H1 (cell line): ENCODE measurements at regions not wholly inside any gene's neighbourhood (a gene's known extent, or its start where the extent isn't known, plus 50 kb on each side); places are given as distances from the start of the nearest gene placed in this dataset.

Source experiments
- CTCF ChIA-PET: fragments of 300-600 bp; sonication (Branson Sonifier 250); formaldehyde crosslinking; loops from one replicate; lab custom pipeline; 2021; ENCODE audit not compliant: partially characterized antibody; lab: Charles Lee
- POLR2A ChIA-PET: fragments of 300-600 bp; sonication (Branson Sonifier 250); formaldehyde crosslinking; loops from one replicate; lab custom pipeline; 2021; ENCODE audit warnings: inconsistent platforms; ENCODE audit not compliant: partially characterized antibody; lab: Charles Lee
- DNase-seq, 2 experiments: peaks; one replicate each; pipeline versions ENCODE4 v3.0.0 to v3.0.0-alpha.2; 2010 to 2022; ENCODE audit warnings: low spot score in 2 of 2, low read depth in 1 of 2, mixed read lengths in 1 of 2
- FAIRE-seq: peaks from 2 replicates; lab custom pipeline; 2011; peaks lifted over from hg19 to GRCh38; lab: Jason Lieb, UNC
- H2AFZ ChIP-seq: 2 replicates; pipeline ENCODE4 v1.8.1; 2012; ENCODE audit warnings: low read length, inconsistent platforms
- H2AK5ac ChIP-seq: 2 replicates; pipeline ENCODE4 v1.6.1; 2013; ENCODE audit warnings: low read depth, low read length
- H2BK120ac ChIP-seq: replicated peaks from 2 replicates; pipeline ENCODE3; 2013; ENCODE audit warnings: low read depth, low read length, inconsistent platforms
- H2BK12ac ChIP-seq: 2 replicates; pipeline ENCODE4 v1.6.1; 2013; ENCODE audit warnings: low read depth, low read length
- H2BK15ac ChIP-seq: 2 replicates; pipeline ENCODE4 v1.6.1; 2013; ENCODE audit warnings: low read length
- H2BK20ac ChIP-seq: 2 replicates; pipeline ENCODE4 v1.6.1; 2013; ENCODE audit warnings: low read length
- H2BK5ac ChIP-seq: 2 replicates; pipeline ENCODE4 v1.6.1; 2013; ENCODE audit warnings: low read depth, low read length
- H3K14ac ChIP-seq: 2 replicates; pipeline ENCODE4 v1.6.1; 2013; ENCODE audit warnings: inconsistent platforms; ENCODE audit not compliant: insufficient read length
- H3K18ac ChIP-seq: 2 replicates; pipeline ENCODE4 v1.6.1; 2013; ENCODE audit warnings: low read length; ENCODE audit errors: extremely low read depth
- H3K23ac ChIP-seq: 2 replicates; pipeline ENCODE4 v1.6.1; 2013; ENCODE audit warnings: inconsistent platforms; ENCODE audit not compliant: insufficient read length
- H3K23me2 ChIP-seq: 2 replicates; pipeline ENCODE4 v1.6.1; 2013; ENCODE audit warnings: low read depth, low read length
- H3K27ac ChIP-seq: 2 replicates; pipeline ENCODE4 v1.6.1; 2011; ENCODE audit warnings: low read depth, low read length, inconsistent platforms
- H3K27me3 ChIP-seq, 4 experiments: replicated peaks in 1 of 4; 1 replicate in 1 of 4; 2 replicates in 3 of 4; pipeline versions ENCODE4 v1.6.1 to v1.8.1; 2011 to 2013; ENCODE audit warnings: low read length in 3 of 4, mild to moderate bottlenecking in 3 of 4, inconsistent platforms in 2 of 4, mixed read lengths in 2 of 4, moderate library complexity in 1 of 4; ENCODE audit not compliant: control insufficient read depth in 3 of 4, insufficient read depth in 3 of 4; ENCODE audit errors: extremely low read depth in 1 of 4
- H3K36me3 ChIP-seq, 4 experiments: 2 replicates each; pipeline versions ENCODE4 v1.6.1 to v1.8.1; 2011 to 2013; ENCODE audit warnings: mild to moderate bottlenecking in 4 of 4, low read length in 3 of 4, moderate library complexity in 2 of 4, control low read depth in 1 of 4, inconsistent platforms in 1 of 4; ENCODE audit not compliant: insufficient read depth in 4 of 4, control insufficient read depth in 2 of 4
- H3K4ac ChIP-seq: replicated peaks from 2 replicates; pipeline ENCODE3; 2013; ENCODE audit warnings: low read length, low read depth, mixed read lengths, inconsistent platforms; ENCODE audit not compliant: insufficient read length
- H3K4me1 ChIP-seq, 4 experiments: replicated peaks in 1 of 4; 1 replicate in 1 of 4; 2 replicates in 3 of 4; pipeline versions ENCODE4 v1.6.1 to v1.8.1; 2011 to 2013; ENCODE audit warnings: low read length in 3 of 4, inconsistent platforms in 2 of 4, mixed read lengths in 1 of 4; ENCODE audit not compliant: insufficient read depth in 4 of 4, control insufficient read depth in 3 of 4
- H3K4me2 ChIP-seq, 2 experiments: 2 replicates each; pipeline versions ENCODE4 v1.6.1 to v1.8.1; 2011 to 2013; ENCODE audit warnings: low read depth in 2 of 2, low read length in 2 of 2, control low read depth in 1 of 2, inconsistent platforms in 1 of 2, mild to moderate bottlenecking in 1 of 2; ENCODE audit not compliant: insufficient read depth in 1 of 2
- H3K4me3 ChIP-seq, 4 experiments: fragments of 200-600, 300-600 bp in 1 of 4; sonication (generic), shearing (Covaris generic), sonication (Bioruptor Twin) in 1 of 4; 2 replicates each; pipeline versions ENCODE4 v1.5.1 to v1.8.1; 2011 to 2016; ENCODE audit warnings: low read length in 4 of 4, low read depth in 3 of 4, control low read depth in 2 of 4, inconsistent platforms in 2 of 4, mild to moderate bottlenecking in 2 of 4, mixed read lengths in 1 of 4, moderate library complexity in 1 of 4; ENCODE audit not compliant: insufficient read depth in 2 of 4; ENCODE audit errors: extremely low read depth in 1 of 4
- H3K56ac ChIP-seq: replicated peaks from 2 replicates; pipeline ENCODE3; 2013; ENCODE audit warnings: low read depth, mild to moderate bottlenecking, mixed read lengths, low read length, inconsistent platforms; ENCODE audit not compliant: insufficient read length
- H3K79me1 ChIP-seq: 2 replicates; pipeline ENCODE4 v1.6.1; 2013; ENCODE audit warnings: low read depth, low read length, control low read depth
- H3K79me2 ChIP-seq, 2 experiments: 2 replicates each; pipeline versions ENCODE4 v1.6.1 to v1.8.1; 2012 to 2013; ENCODE audit warnings: low read length in 2 of 2, mild to moderate bottlenecking in 2 of 2, inconsistent platforms in 1 of 2; ENCODE audit not compliant: insufficient read depth in 2 of 2, control insufficient read depth in 1 of 2
- H3K9ac ChIP-seq, 4 experiments: replicated peaks in 1 of 4; 1 replicate in 1 of 4; 2 replicates in 3 of 4; pipeline versions ENCODE4 v1.6.1 to v1.8.1; 2011 to 2013; ENCODE audit warnings: low read depth in 3 of 4, low read length in 3 of 4, control low read depth in 2 of 4, mild to moderate bottlenecking in 2 of 4, moderate library complexity in 2 of 4, inconsistent platforms in 1 of 4; ENCODE audit errors: extremely low read depth in 1 of 4
- H3K9me3 ChIP-seq, 2 experiments: 2 replicates each; pipeline versions ENCODE4 v1.6.1 to v1.8.1; 2012 to 2013; ENCODE audit warnings: mild to moderate bottlenecking in 2 of 2, moderate library complexity in 2 of 2, control low read depth in 1 of 2, inconsistent platforms in 1 of 2, low read depth in 1 of 2, low read length in 1 of 2, mixed read lengths in 1 of 2; ENCODE audit not compliant: insufficient read depth in 2 of 2
- H4K20me1 ChIP-seq, 2 experiments: replicated peaks in 1 of 2; 2 replicates each; pipeline versions ENCODE3 to v1.8.1; 2011 to 2013; ENCODE audit warnings: inconsistent platforms in 2 of 2, low read length in 2 of 2, mild to moderate bottlenecking in 1 of 2; ENCODE audit not compliant: insufficient read depth in 2 of 2, control insufficient read depth in 1 of 2
- H4K5ac ChIP-seq: 2 replicates; pipeline ENCODE4 v1.6.1; 2013; ENCODE audit warnings: low read length, low read depth, mixed read lengths, inconsistent platforms; ENCODE audit not compliant: insufficient read length
- H4K8ac ChIP-seq: 2 replicates; pipeline ENCODE4 v1.8.0; 2013; ENCODE audit warnings: mild to moderate bottlenecking, moderate library complexity, low read length, inconsistent platforms; ENCODE audit not compliant: insufficient read depth; ENCODE audit errors: extremely low read depth
- H4K91ac ChIP-seq: replicated peaks from 2 replicates; pipeline ENCODE3; 2013; ENCODE audit warnings: low read length, mixed read lengths, inconsistent platforms; ENCODE audit not compliant: insufficient read length
- ATF3 ChIP-seq: IDR thresholded peaks from 2 replicates; pipeline ENCODE4 v1.6.1; 2011; ENCODE audit warnings: low read depth, mild to moderate bottlenecking, low read length; ENCODE audit not compliant: insufficient read depth
- BCL11A ChIP-seq, 2 experiments: IDR thresholded peaks; one replicate each; pipeline ENCODE4 v1.6.1; 2011; ENCODE audit warnings: low read depth in 2 of 2, low read length in 2 of 2, mild to moderate bottlenecking in 2 of 2
- CREB1 ChIP-seq: IDR thresholded peaks from 2 replicates; pipeline ENCODE4 v1.6.1; 2012; ENCODE audit warnings: inconsistent platforms
- FOSL1 ChIP-seq: IDR thresholded peaks from 2 replicates; pipeline ENCODE4 v1.6.1; 2011; ENCODE audit warnings: mild to moderate bottlenecking, low read depth, low read length, moderate library complexity; ENCODE audit not compliant: insufficient read depth
- HDAC2 ChIP-seq, 2 experiments: fragments of 300-600 bp in 1 of 2; sonication (generic) in 1 of 2; IDR thresholded peaks; 2 replicates each; pipeline ENCODE4 v1.6.1; 2011 to 2012; ENCODE audit warnings: low read depth in 2 of 2, low read length in 2 of 2, mild to moderate bottlenecking in 2 of 2, moderate library complexity in 2 of 2, borderline replicate concordance in 1 of 2, inconsistent platforms in 1 of 2
- KDM1A ChIP-seq: fragments of 200-600, 300-600 bp; sonication (generic); IDR thresholded peaks from 2 replicates; pipeline ENCODE4 v1.7.1; 2016; ENCODE audit warnings: mild to moderate bottlenecking, low read length, borderline replicate concordance
- POLR2AphosphoS5 ChIP-seq: IDR thresholded peaks from 2 replicates; pipeline ENCODE4 v1.6.1; 2011; ENCODE audit warnings: low read depth, low read length
- POU5F1 ChIP-seq: IDR thresholded peaks from 2 replicates; pipeline ENCODE4 v1.6.1; 2011; ENCODE audit warnings: low read depth, mild to moderate bottlenecking, low read length, moderate library complexity
- RXRA ChIP-seq: IDR thresholded peaks from 2 replicates; pipeline ENCODE4 v1.6.1; 2011; ENCODE audit warnings: low read depth, mild to moderate bottlenecking, low read length, moderate library complexity; ENCODE audit not compliant: insufficient read depth
- SIX5 ChIP-seq: IDR thresholded peaks from 2 replicates; pipeline ENCODE4 v1.6.1; 2011; ENCODE audit warnings: mild to moderate bottlenecking, low read depth, low read length
- SP2 ChIP-seq: IDR thresholded peaks from 2 replicates; pipeline ENCODE4 v1.6.1; 2012; ENCODE audit warnings: mild to moderate bottlenecking, low read length, inconsistent platforms
- SRF ChIP-seq: IDR thresholded peaks from 2 replicates; pipeline ENCODE4 v1.6.1; 2011; ENCODE audit warnings: mild to moderate bottlenecking, low read depth, low read length, moderate library complexity
- TBP ChIP-seq: IDR thresholded peaks from 2 replicates; pipeline ENCODE4 v1.6.1; 2011; ENCODE audit warnings: low read depth, low read length, improper control_type of control experiment
- TEAD4 ChIP-seq: IDR thresholded peaks from 2 replicates; pipeline ENCODE4 v1.6.1; 2012; ENCODE audit warnings: low read depth, low read length, inconsistent platforms, mixed read lengths
- YY1 ChIP-seq: IDR thresholded peaks from 2 replicates; pipeline ENCODE4 v1.6.1; 2011; ENCODE audit warnings: low read depth, mild to moderate bottlenecking, low read length
- WGBS, 2 experiments: shearing (Covaris generic) in 1 of 2; methylation state at CpG; one replicate each; pipeline versions ENCODE4 v1.1.6 to v1.1.7; 2013 to 2015; ENCODE audit warnings: low lambda C conversion rate in 2 of 2, mixed read lengths in 2 of 2, inconsistent platforms in 1 of 2, low coverage in 1 of 2, missing lambda C conversion rate in 1 of 2; ENCODE audit not compliant: insufficient replicate concordance in 2 of 2, insufficient coverage in 1 of 2, insufficient read length in 1 of 2; ENCODE audit errors: extremely low coverage in 1 of 2, missing lambda C conversion rate in 1 of 2; 5-methylcytosine and 5-hydroxymethylcytosine counted together

GRCh38 chr5:168184103-168184502 is 107.3 kb upstream of the WWC1 start:
- DNase-seq (no peak), FAIRE-seq (no peak)
- ChIA-PET POLR2A (interaction anchor here (0.6 to 0.9 kb wide), 3 partner anchors 13 to 115 kb away, joined by 3 read pairs; no protein-coding TSS in a partner anchor), CTCF (interaction anchor here (0.6 to 2.1 kb wide), 4 partner anchors 11 to 107 kb away, joined by 3 to 11 read pairs (median 4); no protein-coding TSS in a partner anchor)
- Histone ChIP-seq H3K23ac (no peak overlapping the region), H3K4me2 (no peak overlapping the region), H4K20me1 (no peaks in the 10 kb centered on the region), H4K91ac (no peak overlapping the region), H2AFZ (no peak overlapping the region), H2BK120ac (no peak overlapping the region), H3K56ac (no peak overlapping the region), H2AK5ac (no peak overlapping the region), H3K79me2 (no peaks in the 10 kb centered on the region), H2BK15ac (no peak overlapping the region), H3K4ac (no peak overlapping the region), H3K36me3 (no peaks in the 10 kb centered on the region), H3K9me3 (no peaks in the 10 kb centered on the region), H3K4me3 (no peak overlapping the region), H2BK5ac (no peak overlapping the region), H4K5ac (no peak overlapping the region), H4K8ac (no peak overlapping the region), H3K14ac (no peak overlapping the region), H3K4me1 (no peaks in the 10 kb centered on the region), H3K23me2 (no peaks in the 10 kb centered on the region), H3K9ac (no peak overlapping the region), H2BK12ac (no peak overlapping the region), H3K18ac (no peak overlapping the region), H3K79me1 (no peaks in the 10 kb centered on the region), H3K27me3 (no peaks in the 10 kb centered on the region), H3K27ac (no peak overlapping the region), H2BK20ac (no peak overlapping the region)
- 98% methylated on average over 2 of the region's 2 CpGs; no CpG with 5 or more reads in 1 of the 2 experiments for WGBS, 2 experiments
- no peak for TF ChIP-seq POU5F1
- TF ChIP-seq SRF = no peak
- no peak for TF ChIP-seq SIX5
- TF ChIP-seq KDM1A = no peak
- no peak for TF ChIP-seq FOSL1
- TF ChIP-seq ATF3 = no peak
- TF ChIP-seq TEAD4 = no peak
- no peak for TF ChIP-seq RXRA
- no peak for TF ChIP-seq YY1
- no peak for TF ChIP-seq TBP
- TF ChIP-seq SP2 = no peak
- TF ChIP-seq CREB1 = no peak
- no peak for TF ChIP-seq HDAC2 (IDR thresholded peaks at IDR 0.05; ENCODE audit: borderline replicate concordance in 1 of 2, low read depth in 2 of 2, low read length in 2 of 2)
- TF ChIP-seq POLR2AphosphoS5 = no peak
- no peak for TF ChIP-seq BCL11A (IDR thresholded peaks at IDR 0.05; ENCODE audit: low read depth in 2 of 2, low read length in 2 of 2)
